WERI-Rb-1 (cell line): ENCODE measurements at regions not wholly inside any gene's neighbourhood (a gene's known extent, or its start where the extent isn't known, plus 50 kb on each side); places are given as distances from the start of the nearest gene placed in this dataset.

Experiments
- DNase-seq: peaks from one replicate; pipeline ENCODE4 v3.0.0-alpha.2; 2020
- H3K27ac ChIP-seq: fragments of 250-450 bp; sonication (Bioruptor Pico); 2 replicates; pipeline ENCODE4 v1.5.1; 2020; ENCODE audit warnings: mild to moderate bottlenecking, moderate library complexity
- H3K27me3 ChIP-seq: fragments of 250-450 bp; sonication (Bioruptor Pico); 2 replicates; pipeline ENCODE4 v1.5.1; 2021; ENCODE audit warnings: mild to moderate bottlenecking, low read depth, moderate library complexity; ENCODE audit not compliant: insufficient read depth, severe bottlenecking
- H3K36me3 ChIP-seq: fragments of 250-450 bp; sonication (Bioruptor Pico); 2 replicates; pipeline ENCODE4 v1.5.1; 2020; ENCODE audit warnings: mild to moderate bottlenecking, moderate library complexity
- H3K4me3 ChIP-seq: 2 replicates; pipeline ENCODE4 v1.5.1; 2011; ENCODE audit warnings: low read depth, mild to moderate bottlenecking, control low read depth, low read length
- H3K9me3 ChIP-seq: fragments of 250-450 bp; sonication (Bioruptor Pico); 2 replicates; pipeline ENCODE4 v1.5.1; 2021; ENCODE audit warnings: mild to moderate bottlenecking, moderate library complexity; ENCODE audit not compliant: severe bottlenecking
- CTCF ChIP-seq: IDR thresholded peaks from 2 replicates; pipeline ENCODE4 v1.5.1; 2011; ENCODE audit warnings: low read depth, mild to moderate bottlenecking, control low read depth, inconsistent platforms, low read length

GRCh38 chr18:44186001-44186400 is 494.7 kb upstream of the SETBP1 start:
- no peak for DNase-seq
- Histone ChIP-seq H3K4me3 (no peak overlapping the region), H3K9me3 (no peaks in the 10 kb centered on the region), H3K27ac (no peak overlapping the region), H3K27me3 (peaks cover 52% of the 10 kb centered on the region), H3K36me3 (no peaks in the 10 kb centered on the region)
- TF ChIP-seq CTCF: no peak

- Histone ChIP-seq H3K4me3 (no peak overlapping the region), H3K27me3 (peaks cover 42% of the 10 kb centered on the region), H3K36me3 (no peaks in the 10 kb centered on the region), H3K27ac (no peak overlapping the region), H3K9me3 (no peaks in the 10 kb centered on the region)
- no peak for TF ChIP-seq CTCF
- no peak for DNase-seq
Measured at GRCh38 chr18:44187090-44187489, 493.6 kb upstream of the SETBP1 start.

- Histone ChIP-seq H3K36me3 (no peaks in the 10 kb centered on the region), H3K27ac (no peak overlapping the region), H3K4me3 (no peak overlapping the region), H3K27me3 (peaks cover 59% of the 10 kb centered on the region), H3K9me3 (no peaks in the 10 kb centered on the region)
- no peak for DNase-seq
- no peak for TF ChIP-seq CTCF
Measured at GRCh38 chr18:44195394-44196140, 485.1 kb upstream of the SETBP1 start.

- H3K9me3 ChIP-seq: no peaks in the 10 kb centered on the region
- no peak overlapping the region for H3K4me3 ChIP-seq
- no peaks in the 10 kb centered on the region for H3K36me3 ChIP-seq
- H3K27me3 ChIP-seq: peaks cover 79% of the 10 kb centered on the region
- H3K27ac ChIP-seq: no peak overlapping the region
- no peak for TF ChIP-seq CTCF
- DNase-seq: no peak
Measured at GRCh38 chr18:44197832-44198611, 482.7 kb upstream of the SETBP1 start.

GRCh38 chr18:44198612-44199284 is 481.9 kb upstream of the SETBP1 start:
- DNase-seq: no peak
- H3K4me3 ChIP-seq: no peak overlapping the region
- no peak for TF ChIP-seq CTCF
- no peak overlapping the region for H3K27ac ChIP-seq
- peaks cover 84% of the 10 kb centered on the region for H3K27me3 ChIP-seq
- no peaks in the 10 kb centered on the region for H3K36me3 ChIP-seq
- H3K9me3 ChIP-seq: no peaks in the 10 kb centered on the region
